ENCODE measurements at regions not wholly inside any gene's neighbourhood (a gene's known extent, or its start where the extent isn't known, plus 50 kb on each side); places are given as distances from the start of the nearest gene placed in this dataset.
"Not testable (repeated sequence)": the region's sequence is repeated elsewhere in the genome, so short reads cannot be mapped to it uniquely, and the experiment has no call there.

DNA sequence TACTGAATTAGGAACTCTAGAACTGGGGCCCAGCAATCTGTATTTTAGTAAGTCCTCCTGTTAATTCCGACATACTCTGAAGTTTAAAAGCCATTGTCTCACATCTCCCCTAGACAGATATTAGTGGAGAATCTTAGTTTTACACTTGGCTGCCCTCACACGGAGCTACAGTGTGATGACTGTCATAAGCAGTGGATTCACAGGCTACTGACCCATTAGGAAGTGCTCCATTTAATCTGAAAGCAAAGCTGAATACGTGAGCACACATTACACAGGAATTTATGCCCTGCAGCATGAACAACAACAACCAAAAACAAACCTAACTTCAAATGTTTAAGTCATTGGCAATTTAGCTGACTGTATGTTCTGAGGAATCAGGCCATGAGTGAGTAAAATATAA is 416.4 kb upstream of the ANKRD20A1 start:
- not testable (repeated sequence) for DNase-seq (ENCODE audit: low read depth); H3K4me3 ChIP-seq (replicated peaks; ENCODE audit: low read depth, low read length)

DNA sequence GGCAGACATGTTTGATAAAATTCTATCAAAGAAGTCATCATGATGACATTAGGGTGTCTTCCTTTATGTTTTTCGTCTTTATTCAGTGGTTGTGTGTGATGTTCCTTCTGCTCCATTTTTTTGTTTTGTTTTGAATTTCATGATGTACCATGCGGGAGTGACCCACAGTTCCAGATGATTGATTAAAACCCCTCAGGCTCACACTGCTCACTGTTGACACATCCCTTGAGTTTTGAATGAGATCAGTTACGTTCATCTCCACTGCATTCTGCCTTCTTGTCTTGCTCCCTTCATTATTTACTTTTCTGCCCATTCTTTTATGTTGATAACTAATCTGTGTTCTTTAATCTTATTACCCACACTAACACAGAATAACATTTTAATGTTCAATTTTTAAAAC is 421.7 kb upstream of the ANKRD20A1 start:
- not testable (repeated sequence) for DNase-seq (ENCODE audit: low read depth); H3K4me3 ChIP-seq (replicated peaks; ENCODE audit: low read depth, low read length)

DNA sequence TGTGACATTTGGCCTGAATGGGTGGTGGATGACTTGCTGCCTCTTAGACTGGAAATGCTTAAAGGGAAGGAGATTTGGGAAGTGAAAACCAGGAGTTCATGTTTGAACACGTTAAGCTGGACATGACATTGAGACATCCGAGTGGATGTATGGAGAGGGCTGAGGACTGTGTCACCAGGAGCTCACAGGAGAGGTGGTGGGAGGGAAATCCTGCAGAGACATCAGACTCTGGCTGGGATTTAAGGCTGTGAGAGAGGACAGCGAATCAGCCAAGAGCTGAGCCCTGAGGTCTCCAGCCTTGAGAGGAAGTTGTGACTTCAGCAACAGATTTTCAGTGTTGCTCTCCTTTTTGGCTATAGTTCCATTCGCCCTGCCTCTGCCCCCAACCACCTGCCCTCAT is 432.5 kb upstream of the SPATA31A3 start:
- not testable (repeated sequence) for H3K4me3 ChIP-seq (replicated peaks; ENCODE audit: low read depth, low read length); DNase-seq (ENCODE audit: low read depth)

DNA sequence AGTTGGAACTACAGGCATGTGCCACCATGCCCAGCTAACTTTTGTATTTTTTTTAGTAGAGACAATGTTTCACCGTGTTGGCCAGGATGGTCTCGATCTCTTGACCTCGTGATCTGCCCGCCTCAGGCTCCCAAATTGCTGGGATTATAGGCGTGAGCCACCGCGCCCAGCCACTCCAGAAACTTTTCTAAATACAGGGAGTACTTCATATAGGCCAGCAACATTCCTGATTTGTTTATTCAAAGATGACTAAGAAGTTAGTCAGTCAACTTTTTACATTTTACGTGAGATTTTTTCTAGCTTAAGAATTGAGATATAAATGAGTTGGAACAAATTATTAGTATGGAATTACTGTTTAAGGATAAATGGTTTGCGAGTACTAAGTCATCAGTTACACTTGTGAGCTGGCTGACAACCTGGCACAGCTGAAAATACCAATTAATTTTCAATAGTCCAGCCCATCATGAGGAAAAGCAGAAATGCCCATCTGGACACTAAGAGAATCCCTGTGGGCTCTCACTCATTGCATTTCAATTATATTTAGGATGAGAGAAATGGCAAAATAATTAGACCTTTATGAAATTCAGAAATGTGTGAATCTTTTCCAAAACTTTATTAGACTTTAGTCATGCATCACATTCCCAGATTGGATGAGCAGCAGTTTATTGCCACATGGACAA is 430.8 kb upstream of the SPATA31A3 start:
- not testable (repeated sequence) for H3K4me3 ChIP-seq (replicated peaks; ENCODE audit: low read depth, low read length); DNase-seq (ENCODE audit: low read depth)

DNA sequence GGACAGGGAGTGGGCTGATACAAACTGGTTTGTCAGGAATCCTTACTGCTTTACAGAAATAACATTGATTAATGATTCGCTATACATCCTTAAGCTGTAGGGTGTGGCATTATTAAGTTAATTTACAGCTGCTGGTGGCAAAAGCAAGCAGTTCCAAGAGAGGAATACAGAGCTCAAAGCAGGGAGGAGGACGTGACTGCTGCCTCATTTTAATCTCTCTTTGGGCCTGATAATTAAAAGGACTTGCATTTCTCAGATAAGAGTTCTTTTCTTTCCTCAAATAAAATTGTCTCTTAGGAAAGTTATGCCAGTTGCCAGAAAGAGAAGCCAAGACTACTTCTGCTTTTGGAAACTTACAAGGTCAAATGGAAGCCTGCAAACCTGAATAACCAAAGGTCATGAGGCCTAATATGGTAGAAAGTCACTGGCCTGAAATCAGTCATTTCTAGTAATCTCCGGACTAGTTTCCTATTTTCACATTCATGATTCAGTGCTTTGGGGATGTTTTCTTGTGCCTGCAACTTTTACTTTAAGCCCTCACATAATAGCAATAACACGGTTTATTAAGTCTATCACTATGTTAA is 426.2 kb upstream of the SPATA31A3 start:
- DNase-seq (ENCODE audit: low read depth); H3K4me3 ChIP-seq (replicated peaks; ENCODE audit: low read depth, low read length): not testable (repeated sequence)

DNA sequence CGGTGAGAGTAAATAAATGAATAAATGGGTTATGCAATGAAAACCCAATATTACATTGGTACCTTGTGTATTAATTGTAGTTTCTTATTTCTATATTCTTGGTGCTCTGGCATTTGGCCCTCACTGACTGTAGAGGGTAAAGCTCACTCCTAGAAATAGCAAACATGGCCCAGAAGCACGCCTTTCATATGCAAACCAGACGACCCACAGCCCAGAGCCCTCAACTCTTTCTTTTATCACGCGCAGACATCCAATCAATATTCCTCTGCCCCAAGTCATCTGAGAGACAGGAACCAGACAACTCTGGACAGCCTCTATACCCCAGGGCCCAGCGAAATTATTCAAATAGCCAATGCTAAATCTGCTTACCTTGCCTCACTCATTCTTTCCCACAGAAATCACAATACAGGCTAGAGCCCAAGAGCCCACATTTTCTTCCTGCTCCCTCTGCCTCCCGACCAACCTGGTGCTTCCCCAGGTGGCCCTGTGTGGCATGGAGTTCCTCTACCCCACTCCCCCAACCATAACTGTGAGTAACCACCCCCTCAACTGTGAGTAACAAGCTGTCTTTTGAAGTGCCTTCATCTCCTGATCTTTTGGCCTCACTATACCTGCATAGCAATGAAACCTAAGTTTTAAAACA is 425.1 kb upstream of the SPATA31A3 start:
- DNase-seq (ENCODE audit: low read depth); H3K4me3 ChIP-seq (replicated peaks; ENCODE audit: low read depth, low read length): not testable (repeated sequence)

DNA sequence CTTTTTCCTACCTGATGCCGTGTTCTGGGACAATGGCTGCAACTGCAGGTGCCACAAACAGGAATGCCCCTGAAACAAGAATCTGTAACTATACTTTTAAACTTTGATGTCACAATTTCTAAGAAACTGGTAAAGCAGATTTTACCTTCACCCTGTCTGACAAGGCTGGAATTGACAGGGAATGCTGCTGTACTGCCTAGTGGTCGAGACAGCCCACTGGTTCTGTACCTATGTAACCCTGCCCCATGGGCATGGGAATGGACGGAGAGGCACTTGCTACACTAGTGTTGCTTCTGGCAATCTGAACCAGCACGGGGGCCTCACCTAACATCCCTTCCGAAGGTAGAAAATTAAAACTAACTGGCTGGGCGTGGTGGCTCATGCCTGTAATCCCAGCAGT is 424.3 kb upstream of the SPATA31A3 start:
- DNase-seq (ENCODE audit: low read depth); H3K4me3 ChIP-seq (replicated peaks; ENCODE audit: low read depth, low read length): not testable (repeated sequence)

DNA sequence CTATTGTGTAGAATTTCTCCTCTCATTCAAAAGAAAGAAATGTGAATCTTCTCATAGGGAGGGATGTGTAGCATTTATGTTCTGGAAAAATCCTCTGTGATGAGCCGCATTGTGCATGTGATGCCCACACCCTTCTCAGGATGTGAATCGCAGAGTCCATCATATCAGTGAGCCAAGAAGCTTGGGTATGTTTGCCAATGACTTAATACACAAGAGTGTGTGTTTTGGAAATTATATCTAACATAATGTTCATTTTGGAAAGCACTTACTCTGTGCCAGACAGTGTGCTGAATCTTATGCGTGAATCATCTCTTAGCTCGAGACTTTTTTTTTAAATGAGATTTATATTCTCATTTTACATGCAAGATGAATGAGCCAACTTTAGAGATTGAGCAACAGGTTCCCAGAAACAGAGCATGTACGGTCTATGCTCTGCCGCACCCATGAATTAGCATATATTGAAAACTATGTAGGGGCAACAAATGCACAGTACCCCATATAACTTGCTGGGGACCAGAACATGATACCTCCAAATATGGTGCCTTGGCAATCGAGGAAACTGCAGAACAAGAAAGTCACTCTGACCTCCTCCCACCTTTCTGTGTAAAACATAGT is 418.4 kb upstream of the SPATA31A3 start:
- not testable (repeated sequence) for DNase-seq (ENCODE audit: low read depth); H3K4me3 ChIP-seq (replicated peaks; ENCODE audit: low read depth, low read length)

DNA sequence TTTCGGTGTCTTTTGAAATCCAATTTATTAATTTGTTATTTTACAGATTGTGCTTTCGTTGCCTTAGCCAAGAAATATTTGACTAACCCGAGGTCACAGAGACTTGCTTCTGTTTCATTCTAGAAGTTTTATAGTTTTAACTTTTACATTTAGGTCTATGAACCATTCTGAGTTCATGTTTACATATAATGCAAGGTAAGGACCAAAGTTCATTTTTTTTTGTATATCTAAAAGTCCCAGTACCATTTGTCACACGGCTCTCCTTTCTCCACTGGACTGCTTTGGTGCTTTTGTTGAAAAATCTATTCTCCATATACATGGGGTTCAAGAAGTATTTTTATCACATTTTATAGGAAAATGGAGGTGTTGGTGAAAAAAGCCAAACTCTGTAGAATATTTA is 411.4 kb upstream of the SPATA31A3 start:
- not testable (repeated sequence) for DNase-seq (ENCODE audit: low read depth); H3K4me3 ChIP-seq (replicated peaks; ENCODE audit: low read depth, low read length)

DNA sequence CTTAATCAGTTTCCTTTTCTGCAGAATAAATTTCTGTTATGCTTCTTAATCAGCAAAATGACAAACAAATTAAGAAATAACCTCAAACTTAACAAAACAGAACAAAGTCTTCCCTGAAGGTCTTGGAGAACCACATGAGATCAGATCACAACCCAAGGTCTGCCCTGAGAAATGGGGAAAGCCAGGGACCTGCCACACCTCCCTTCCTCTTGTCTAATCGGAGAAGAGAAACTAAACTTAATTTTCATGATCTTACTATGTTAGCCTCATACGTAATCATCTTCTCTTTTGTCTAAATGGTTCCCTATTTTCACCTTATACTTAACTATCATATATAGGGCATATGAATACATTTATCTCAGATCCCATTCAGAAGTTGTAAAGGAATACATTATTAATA is 405.4 kb upstream of the SPATA31A3 start:
- H3K4me3 ChIP-seq (replicated peaks; ENCODE audit: low read depth, low read length); DNase-seq (ENCODE audit: low read depth): not testable (repeated sequence)

DNA sequence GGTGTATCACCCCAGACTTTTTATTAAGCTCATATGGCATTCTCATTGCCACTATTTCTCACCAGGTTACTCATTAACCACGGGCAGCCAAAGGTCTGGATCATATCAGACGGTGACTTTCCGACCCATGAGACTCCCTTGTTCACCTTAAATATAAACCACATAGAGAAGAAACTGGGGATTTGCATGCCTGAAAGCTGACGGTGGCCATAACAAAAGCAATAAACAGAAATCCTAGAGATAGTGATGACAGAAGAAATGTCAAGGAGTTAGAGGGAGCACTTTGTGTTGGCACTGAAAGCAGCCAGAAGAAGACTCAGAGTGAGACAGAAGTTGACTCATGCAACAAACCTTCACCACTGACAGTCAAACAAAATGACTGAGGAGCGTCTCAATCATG is 402.4 kb upstream of the SPATA31A3 start:
- not testable (repeated sequence) for H3K4me3 ChIP-seq (replicated peaks; ENCODE audit: low read depth, low read length); DNase-seq (ENCODE audit: low read depth)

DNA sequence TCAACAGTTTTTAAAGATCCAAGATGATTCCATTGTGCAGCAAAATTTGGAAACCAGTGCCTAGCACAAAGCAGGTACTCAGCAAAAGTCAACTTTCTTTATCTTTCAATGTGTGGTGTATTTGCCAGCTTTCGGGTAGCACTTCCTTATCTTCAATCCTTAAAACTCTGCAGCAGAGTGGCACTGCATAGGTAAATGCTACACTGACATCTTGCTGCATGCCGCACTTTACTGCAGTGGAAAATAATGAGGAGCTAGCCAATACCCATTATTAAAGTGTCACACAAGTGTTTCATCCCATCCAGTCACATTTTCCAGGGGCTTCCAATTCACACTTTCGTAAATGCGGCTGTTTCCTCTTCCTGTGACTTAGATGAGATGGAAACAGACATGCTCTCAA is 401.7 kb upstream of the SPATA31A3 start:
- not testable (repeated sequence) for H3K4me3 ChIP-seq (replicated peaks; ENCODE audit: low read depth, low read length); DNase-seq (ENCODE audit: low read depth)

DNA sequence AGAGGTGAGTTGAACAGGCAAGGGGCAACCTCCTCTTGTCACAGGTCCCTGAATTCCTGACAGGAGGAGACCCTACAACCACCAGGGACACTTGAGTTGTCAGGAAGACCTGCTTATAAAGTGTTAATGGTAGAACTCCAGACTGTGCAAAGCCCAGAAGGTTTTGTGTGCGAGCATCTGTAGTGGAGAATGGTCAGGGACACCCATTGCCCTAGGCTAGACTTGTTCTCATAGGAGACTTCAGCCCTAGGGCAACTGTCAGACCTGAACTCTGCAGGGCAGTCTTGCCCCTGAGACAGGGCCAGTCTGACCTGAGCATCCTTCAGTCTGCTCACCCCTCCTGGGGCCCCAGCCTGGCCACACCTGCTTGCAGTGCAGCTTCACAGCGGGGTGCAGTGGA is 377.3 kb upstream of the SPATA31A3 start:
- DNase-seq (ENCODE audit: low read depth); H3K4me3 ChIP-seq (replicated peaks; ENCODE audit: low read depth, low read length): not testable (repeated sequence)

DNA sequence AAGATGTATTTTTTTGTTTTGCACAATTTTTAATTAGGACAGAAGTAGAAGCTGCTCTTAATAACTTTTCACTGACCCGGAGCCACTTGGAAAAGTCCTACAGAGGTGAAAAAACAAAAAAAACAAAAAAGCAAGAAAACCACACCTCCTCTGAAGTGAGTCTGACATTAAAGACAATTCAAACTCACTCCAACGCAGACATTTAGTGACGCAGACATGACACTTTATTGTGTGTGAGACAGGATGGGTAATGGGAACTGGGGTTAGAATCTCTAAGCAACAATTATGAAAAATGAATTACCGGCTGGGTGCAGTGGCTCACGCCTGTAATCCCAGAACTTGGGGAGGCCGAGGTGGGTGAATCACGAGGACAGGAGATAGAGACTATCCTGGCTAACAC is 370.0 kb upstream of the SPATA31A3 start:
- DNase-seq (ENCODE audit: low read depth); H3K4me3 ChIP-seq (replicated peaks; ENCODE audit: low read depth, low read length): not testable (repeated sequence)

DNA sequence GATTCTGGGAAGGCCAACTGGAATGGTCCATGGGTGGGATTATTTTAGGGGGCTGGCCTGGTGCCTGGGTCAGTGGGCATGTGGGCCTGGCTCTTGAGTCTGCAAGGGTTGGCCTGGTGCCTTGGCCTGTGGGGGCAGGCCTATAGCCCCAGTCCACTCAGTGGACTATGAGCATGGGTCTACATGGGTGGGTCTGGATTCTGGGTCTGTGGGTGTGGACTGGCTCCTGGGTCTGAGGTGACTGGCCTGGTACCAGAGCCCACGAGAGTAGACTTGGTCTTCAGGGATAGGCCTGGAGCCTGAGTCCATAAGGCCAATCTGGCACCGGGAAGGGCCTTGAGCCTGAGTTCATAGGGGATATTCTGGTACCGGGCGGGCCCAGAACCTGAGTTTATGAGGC is 361.6 kb upstream of the SPATA31A3 start:
- DNase-seq (ENCODE audit: low read depth): not testable (repeated sequence)

DNA sequence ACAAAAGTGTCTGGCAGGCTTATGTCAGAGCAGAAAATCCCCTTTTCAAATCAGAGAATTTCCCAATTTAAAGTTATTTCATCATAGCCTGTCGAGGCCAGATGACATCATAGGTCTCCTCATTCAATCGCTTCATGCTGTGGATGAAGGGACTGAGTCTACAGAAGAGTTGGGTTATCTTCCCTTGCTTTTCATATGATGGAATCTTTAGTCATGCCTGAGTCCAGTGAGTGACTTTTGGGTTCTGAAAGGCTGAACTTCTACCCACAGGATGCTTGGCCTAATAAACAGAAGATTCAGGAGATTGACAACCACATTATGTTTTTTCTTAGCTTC is 357.0 kb upstream of the SPATA31A3 start:
- not testable (repeated sequence) for H3K4me3 ChIP-seq (replicated peaks; ENCODE audit: low read depth, low read length)

More for the DNA sequence above, 361.6 kb upstream of the SPATA31A3 start:
- H3K4me3 ChIP-seq (replicated peaks; ENCODE audit: low read depth, low read length): not testable (repeated sequence)

DNA sequence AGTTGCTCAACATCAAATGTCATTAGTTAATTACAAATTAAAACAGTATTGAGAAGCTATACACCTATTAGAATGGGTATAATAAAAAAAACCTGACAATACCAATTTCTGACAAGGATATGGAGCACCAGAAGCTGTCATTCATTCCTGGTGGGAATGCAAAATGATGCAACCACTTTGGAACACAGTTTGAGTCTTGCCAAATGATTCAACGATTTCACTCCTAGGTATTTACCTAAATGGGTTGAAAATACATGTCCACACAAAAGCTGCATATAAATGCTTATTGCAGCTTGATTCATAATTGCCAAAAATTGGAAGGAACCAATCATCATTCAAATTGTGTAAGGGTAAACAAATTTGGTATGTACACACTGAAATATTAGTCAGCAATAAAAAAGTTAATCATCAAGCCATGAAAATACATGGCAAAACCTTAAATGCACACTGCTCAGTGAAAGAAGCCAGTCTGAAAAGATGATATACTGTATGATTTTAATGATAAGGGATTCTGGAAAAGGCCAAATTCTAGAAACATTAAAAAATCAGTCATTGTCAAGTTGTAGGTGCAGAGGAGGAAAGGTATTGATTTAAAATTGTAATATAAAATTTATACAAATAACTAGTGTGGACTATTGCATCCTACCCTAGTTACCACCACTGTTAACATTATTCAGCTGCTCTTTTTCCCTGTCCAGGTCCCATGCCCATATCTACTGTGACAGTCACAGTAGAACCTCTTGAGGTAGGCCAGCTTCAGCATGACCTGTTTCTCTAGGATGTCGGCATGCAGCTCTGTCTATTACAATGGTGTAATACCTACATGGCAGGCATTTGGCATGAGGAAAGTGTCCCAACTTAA is 356.4 kb upstream of the SPATA31A3 start:
- not testable (repeated sequence) for H3K4me3 ChIP-seq (replicated peaks; ENCODE audit: low read depth, low read length); DNase-seq (ENCODE audit: low read depth)

More for the DNA sequence above, 357.0 kb upstream of the SPATA31A3 start:
- DNase-seq (ENCODE audit: low read depth): not testable (repeated sequence)

DNA sequence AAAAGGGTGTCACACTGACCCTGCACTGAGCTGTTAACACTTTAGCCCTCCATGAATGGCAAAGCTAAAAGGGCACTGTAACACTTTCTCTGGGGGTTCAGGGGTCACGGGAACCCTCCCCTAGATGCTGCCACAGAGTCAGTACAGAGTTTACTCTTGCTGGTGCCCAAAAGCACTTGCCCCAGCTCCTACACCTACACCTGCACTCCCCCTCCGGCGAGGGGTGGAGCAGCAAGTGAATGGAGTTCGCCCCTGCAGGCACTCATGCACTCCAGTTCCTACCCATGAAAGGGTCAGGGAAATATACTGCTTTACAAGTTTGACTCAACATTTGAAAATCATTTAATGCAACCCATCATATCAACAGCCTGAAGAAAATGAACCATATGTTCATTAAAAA is 355.7 kb upstream of the SPATA31A3 start:
- not testable (repeated sequence) for H3K4me3 ChIP-seq (replicated peaks; ENCODE audit: low read depth, low read length); DNase-seq (ENCODE audit: low read depth)

DNA sequence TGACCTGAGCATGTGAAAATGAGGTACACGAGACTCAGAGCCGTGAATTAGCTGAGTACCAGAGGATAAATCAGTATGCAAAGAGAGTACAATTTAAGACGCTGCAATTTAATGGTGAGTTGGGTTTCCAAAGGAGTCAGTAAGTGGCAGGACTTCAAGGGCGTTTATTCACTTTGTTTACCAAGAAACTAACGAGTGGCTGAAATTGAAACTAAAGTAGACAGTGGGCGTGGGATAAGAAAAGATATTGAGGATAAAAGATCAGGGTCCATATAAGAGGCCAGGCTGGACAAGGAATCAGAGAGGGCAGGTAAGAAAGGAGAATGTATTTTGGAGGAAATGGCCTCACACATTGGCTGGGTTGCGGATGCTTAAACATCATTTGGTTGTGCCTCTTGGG is 346.9 kb upstream of the SPATA31A3 start:
- DNase-seq (ENCODE audit: low read depth); H3K4me3 ChIP-seq (replicated peaks; ENCODE audit: low read depth, low read length): not testable (repeated sequence)

Measured in fibroblast of pulmonary artery (primary cell).